ENCODE measurements at regions not wholly inside any gene's neighbourhood (a gene's known extent, or its start where the extent isn't known, plus 50 kb on each side); places are given as distances from the start of the nearest gene placed in this dataset.
A peak's percentile ranks its signal among the peaks of the same experiment; 100 is the strongest.

DNA sequence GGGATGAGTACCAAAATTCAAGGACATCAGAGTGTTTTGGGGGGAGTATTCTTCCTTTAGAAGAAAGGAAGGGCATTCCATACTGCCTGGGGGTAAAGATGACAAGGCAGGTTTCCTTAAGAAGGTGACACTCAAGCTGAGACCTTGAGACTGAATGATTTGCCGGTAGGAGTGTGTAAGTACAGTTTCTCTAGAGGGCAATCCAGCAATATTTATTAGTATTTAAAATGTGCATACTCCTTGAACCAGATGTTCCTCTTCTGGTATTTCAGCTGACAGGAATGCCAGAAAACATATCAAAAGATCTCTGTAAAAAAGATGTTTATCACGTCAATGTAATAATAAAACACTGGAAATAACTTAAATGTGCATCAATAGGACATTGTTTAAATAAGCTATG lies 106.4 kb upstream of the TMCC3 start:
- intact Hi-C loops (cut with micrococcal nuclease; ENCODE audit: unreplicated experiment), result no loop called here
- DNase-seq, result no peak
- TF ChIP-seq, protein P1, sequence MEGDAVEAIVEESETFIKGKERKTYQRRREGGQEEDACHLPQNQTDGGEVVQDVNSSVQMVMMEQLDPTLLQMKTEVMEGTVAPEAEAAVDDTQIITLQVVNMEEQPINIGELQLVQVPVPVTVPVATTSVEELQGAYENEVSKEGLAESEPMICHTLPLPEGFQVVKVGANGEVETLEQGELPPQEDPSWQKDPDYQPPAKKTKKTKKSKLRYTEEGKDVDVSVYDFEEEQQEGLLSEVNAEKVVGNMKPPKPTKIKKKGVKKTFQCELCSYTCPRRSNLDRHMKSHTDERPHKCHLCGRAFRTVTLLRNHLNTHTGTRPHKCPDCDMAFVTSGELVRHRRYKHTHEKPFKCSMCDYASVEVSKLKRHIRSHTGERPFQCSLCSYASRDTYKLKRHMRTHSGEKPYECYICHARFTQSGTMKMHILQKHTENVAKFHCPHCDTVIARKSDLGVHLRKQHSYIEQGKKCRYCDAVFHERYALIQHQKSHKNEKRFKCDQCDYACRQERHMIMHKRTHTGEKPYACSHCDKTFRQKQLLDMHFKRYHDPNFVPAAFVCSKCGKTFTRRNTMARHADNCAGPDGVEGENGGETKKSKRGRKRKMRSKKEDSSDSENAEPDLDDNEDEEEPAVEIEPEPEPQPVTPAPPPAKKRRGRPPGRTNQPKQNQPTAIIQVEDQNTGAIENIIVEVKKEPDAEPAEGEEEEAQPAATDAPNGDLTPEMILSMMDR (conservative IDR thresholded peaks at IDR 0.05), result no peak
- no peak for TF ChIP-seq EZH2 (IDR thresholded peaks at IDR 0.05; ENCODE audit: low read depth)
- Histone ChIP-seq H3F3A (ENCODE audit: insufficient read depth, low read depth) (0 out of 2 replicates have a peak, but pooled peaks cover 4% of the 10 kb centered on the region), H3K9me2 (ENCODE audit: insufficient read depth) (no peaks in the 10 kb centered on the region), H3K4me3 (no peak overlapping the region), H2AFZ (no peak overlapping the region), H3K27ac (no peak overlapping the region), H3K4me2 (no peak overlapping the region), H3K79me2 (ENCODE audit: low read depth) (no peaks in the 10 kb centered on the region), H3K27me3 (ENCODE audit: insufficient read depth, low read depth) (no peaks in the 10 kb centered on the region), H4K20me1 (ENCODE audit: insufficient read depth) (no peaks in the 10 kb centered on the region), H3K36me3 (ENCODE audit: low read depth) (no peaks in the 10 kb centered on the region), H3K9me3 (ENCODE audit: insufficient read depth, low read depth) (no peaks in the 10 kb centered on the region), H3K4me1 (replicated peaks; ENCODE audit: insufficient read depth) (peaks cover 7% of the 10 kb centered on the region)
- no TSS peak for BruUV-seq (replicated peaks)
- POLR2A ChIA-PET (ENCODE audit: unreplicated experiment), result no interaction called here
- CTCF ChIA-PET, result no interaction called here

DNA sequence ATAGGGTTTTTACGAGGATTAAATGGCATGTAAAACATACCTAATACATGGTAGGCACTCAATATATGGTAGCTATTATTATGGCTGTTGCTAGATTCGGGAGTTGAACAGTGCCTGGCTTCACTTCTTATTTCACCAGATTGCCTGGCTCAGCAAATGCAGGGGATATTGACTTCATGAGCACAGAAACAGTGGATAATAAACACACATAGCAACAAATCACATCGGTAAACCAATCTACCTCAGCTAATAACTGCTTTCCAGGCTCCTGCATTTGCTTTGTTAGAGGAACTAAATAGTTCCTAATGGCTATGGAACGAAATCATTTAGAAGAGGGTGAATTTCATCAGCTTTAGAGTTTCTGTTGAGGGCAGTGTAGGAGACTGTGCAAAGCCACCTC lies 105.2 kb upstream of the TMCC3 start:
- Histone ChIP-seq H3F3A (ENCODE audit: insufficient read depth, low read depth) (no peaks in the 10 kb centered on the region), H3K27me3 (ENCODE audit: insufficient read depth, low read depth) (no peaks in the 10 kb centered on the region), H3K9me2 (ENCODE audit: insufficient read depth) (no peaks in the 10 kb centered on the region), H2AFZ (no peak overlapping the region), H3K36me3 (ENCODE audit: low read depth) (no peaks in the 10 kb centered on the region), H3K4me3 (no peak overlapping the region), H3K4me2 (no peak overlapping the region), H3K4me1 (replicated peaks; ENCODE audit: insufficient read depth) (no peaks in the 10 kb centered on the region), H4K20me1 (ENCODE audit: insufficient read depth) (no peaks in the 10 kb centered on the region), H3K9me3 (ENCODE audit: insufficient read depth, low read depth) (no peaks in the 10 kb centered on the region), H3K27ac (no peak overlapping the region), H3K79me2 (ENCODE audit: low read depth) (no peaks in the 10 kb centered on the region)
- POLR2A ChIA-PET (ENCODE audit: unreplicated experiment), result no interaction called here
- intact Hi-C loops (cut with micrococcal nuclease; ENCODE audit: unreplicated experiment), result no loop called here
- no TSS peak for BruUV-seq (replicated peaks)
- CTCF ChIA-PET, result interaction anchor here (0.6 kb wide), 1 partner anchor 15 kb away, joined by 6 read pairs; no protein-coding TSS in a partner anchor
- no peak for TF ChIP-seq EZH2 (IDR thresholded peaks at IDR 0.05; ENCODE audit: low read depth)
- TF ChIP-seq, protein P1 (conservative IDR thresholded peaks at IDR 0.05), result no peak
- no peak for DNase-seq

DNA sequence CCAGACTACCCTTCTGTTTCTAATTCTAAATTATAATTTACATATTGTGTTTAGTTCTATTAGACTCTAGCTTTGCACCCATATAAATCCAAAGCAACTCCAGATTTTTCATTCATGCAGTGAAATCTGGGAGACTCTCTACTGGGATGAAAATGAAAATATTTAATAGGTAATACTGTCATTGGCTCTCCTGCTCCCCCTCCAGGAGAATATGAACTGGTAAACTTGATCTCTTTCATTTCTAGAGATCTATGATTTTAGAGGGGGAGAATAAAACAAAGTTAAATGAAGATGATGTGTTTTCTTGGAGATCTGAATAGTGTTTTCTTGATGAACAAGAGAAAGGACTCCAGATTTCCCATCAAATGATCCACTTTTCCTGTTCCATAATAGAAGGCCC lies 104.3 kb upstream of the TMCC3 start:
- BruUV-seq (replicated peaks), result no TSS peak
- Histone ChIP-seq H3K9me3 (ENCODE audit: insufficient read depth, low read depth) (no peaks in the 10 kb centered on the region), H3K4me2 (no peak overlapping the region), H3K9me2 (ENCODE audit: insufficient read depth) (no peaks in the 10 kb centered on the region), H3K79me2 (ENCODE audit: low read depth) (no peaks in the 10 kb centered on the region), H3K27me3 (ENCODE audit: insufficient read depth, low read depth) (no peaks in the 10 kb centered on the region), H3K4me1 (replicated peaks; ENCODE audit: insufficient read depth) (no peaks in the 10 kb centered on the region), H2AFZ (no peak overlapping the region), H4K20me1 (ENCODE audit: insufficient read depth) (no peaks in the 10 kb centered on the region), H3K4me3 (no peak overlapping the region), H3K27ac (no peak overlapping the region), H3K36me3 (ENCODE audit: low read depth) (no peaks in the 10 kb centered on the region), H3F3A (ENCODE audit: insufficient read depth, low read depth) (no peaks in the 10 kb centered on the region)
- ChIA-PET POLR2A (ENCODE audit: unreplicated experiment) (no interaction called here), CTCF (no interaction called here)
- intact Hi-C loops (cut with micrococcal nuclease; ENCODE audit: unreplicated experiment), result no loop called here
- no peak for TF ChIP-seq EZH2 (IDR thresholded peaks at IDR 0.05; ENCODE audit: low read depth)
- TF ChIP-seq, protein P1 (conservative IDR thresholded peaks at IDR 0.05), result peak; percentile 44
- no peak for DNase-seq
